GM18909 (cell line): ENCODE measurements at regions not wholly inside any gene's neighbourhood (a gene's known extent, or its start where the extent isn't known, plus 50 kb on each side); places are given as distances from the start of the nearest gene placed in this dataset.

ENCODE experiments used
- ATAC-seq: cut with Tn5 transposase; IDR thresholded peaks from one replicate; pipeline ENCODE4 v1.9.1; 2021; ENCODE audit warnings: mild to moderate bottlenecking; ENCODE audit not compliant: unreplicated experiment, poor library complexity

DNA sequence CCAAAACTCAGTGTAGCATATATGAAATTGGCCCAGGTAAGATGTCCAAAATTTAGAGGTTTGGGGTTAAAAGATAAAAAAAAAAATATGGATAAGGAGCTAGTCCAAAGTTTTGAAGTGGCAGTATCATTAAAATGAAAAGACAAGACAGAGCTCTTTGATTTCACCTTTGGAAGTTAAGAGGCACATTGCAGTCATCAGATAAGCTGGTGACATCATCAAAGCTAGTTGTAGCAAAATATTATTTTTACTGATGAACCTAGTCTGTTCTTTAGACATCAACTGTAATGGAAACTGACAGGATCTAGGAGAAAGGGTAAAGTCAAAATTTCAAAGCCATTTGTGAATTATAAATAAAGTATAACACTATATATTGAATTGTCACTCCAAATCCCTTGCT lies 603.7 kb upstream of the CDH8 start:
- ATAC-seq = no peak

- peak; percentile 63 for ATAC-seq
Measured at GRCh38 chr16:62638964-62639870, 603.0 kb upstream of the CDH8 start.

DNA sequence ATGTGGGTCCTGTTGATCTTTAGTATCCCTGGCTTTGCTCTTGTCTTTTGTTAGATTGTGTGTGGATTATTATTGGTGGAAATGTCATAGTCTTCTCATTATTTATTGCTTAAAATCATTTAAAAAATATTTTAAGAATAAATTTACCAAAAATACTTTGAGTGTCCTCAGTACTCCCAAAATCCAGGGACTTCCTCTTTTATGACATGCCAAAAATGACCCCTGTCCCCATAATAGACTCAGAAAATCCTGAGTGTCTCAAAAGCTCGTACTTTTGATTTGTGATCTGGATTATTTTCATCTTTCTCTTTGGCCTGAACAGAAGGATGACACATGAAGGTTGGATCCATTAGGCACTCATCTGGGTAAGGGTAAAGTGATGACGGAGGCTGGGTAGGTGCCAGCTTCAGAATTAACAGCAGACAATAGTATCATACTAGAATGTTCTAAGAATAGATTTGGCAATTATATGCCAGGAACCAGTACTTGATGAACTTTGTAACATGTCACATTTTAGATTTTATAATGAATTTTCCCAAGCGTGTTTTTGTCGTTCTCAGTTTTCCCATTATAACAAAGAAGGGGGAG lies 602.2 kb upstream of the CDH8 start:
- ATAC-seq = no peak

- no peak for ATAC-seq
Measured at GRCh38 chr16:62625326-62625725, 589.1 kb upstream of the CDH8 start.

DNA sequence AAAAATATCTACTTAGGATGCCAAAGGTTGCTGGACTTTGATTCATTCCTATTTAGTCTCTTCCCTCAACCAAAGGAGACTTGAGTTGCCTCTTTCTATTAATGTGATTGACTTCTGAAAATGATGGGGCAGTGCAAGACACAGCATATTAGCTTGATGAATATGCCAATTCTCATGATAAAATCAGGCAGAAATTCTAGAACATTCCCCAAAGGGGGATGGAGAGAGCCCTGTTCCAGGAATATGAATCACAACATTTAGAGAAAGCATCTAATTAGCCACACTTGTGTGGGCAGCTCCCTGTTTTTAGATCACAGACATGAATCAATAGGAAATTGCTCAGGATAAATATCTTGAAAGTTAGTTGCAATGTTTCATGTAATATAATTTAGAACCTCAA lies 584.0 kb upstream of the CDH8 start:
- ATAC-seq = no peak

DNA sequence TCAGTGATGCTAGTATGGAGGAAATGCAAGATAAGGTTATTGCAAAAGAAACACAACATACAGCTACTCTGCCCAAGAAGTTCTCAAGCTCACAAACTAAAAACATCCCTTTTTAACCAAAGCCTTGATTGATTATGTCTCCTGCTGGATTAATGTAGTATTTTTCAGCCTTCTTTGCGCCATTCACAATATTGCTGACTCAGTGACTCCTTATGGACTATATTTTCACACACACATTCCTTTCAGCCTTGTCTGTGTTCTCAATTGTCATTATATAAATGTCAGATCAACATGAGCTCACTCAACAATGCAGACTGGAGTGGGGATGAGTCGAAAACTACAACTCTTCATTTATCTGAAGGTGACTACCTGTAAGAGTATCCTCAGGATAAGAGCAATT lies 579.3 kb upstream of the CDH8 start:
- ATAC-seq = no peak

DNA sequence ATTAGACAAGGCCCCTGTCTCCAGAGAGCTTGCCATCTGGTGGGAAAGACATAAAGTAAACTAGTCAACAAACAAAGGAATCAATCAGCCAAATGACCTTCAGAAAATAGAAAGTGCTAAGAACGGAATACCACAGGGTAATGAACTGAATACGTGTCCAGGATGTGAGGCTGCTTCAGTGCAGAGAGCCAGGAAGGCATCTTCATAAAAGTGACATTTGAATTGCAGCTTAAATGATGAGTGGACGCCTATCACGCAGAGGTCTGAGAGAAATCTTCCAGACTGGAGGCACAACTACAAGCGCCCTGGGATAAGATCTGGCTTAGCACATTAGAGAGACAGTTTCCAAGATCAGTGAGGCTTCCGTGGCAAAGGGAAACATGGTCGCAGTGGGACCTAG lies 574.1 kb upstream of the CDH8 start:
- no peak for ATAC-seq

DNA sequence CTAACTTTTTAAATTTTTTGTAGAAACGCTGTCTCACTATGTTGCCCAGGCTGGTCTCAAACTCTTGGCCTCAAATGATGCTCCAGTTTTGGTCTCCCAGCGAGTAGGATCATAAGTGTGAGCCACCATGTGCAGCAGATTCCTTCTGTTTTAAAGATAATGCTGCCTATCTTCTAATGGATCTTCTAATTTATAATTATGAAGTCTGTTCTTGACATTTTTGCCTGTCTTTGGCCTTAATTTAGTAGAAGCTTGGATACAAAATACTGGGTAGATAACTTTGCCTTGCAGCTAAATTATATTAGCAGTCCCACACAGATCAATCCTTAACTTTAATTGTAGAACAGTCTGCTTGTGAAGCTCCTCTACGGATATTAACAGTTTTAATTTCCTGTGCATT lies 566.6 kb upstream of the CDH8 start:
- ATAC-seq = no peak

DNA sequence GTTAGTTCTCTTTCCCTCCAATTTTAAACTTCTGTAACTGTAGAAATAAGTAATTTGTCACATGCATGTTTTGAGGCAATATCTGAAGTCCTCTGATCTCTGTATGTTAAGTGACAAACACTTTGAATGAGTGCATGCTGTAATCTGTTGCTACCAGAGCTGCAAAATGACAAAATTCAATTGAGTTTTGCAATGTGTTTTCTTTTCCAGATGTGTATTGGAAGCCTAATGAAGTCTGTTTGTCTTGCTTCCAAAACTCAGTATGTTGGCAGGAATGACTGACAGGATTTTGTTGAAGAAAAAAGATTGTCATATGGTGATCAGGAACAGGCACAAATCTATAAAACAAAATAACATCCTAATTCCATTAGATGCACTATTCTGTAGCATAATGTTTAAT lies 561.6 kb upstream of the CDH8 start:
- no peak for ATAC-seq

- ATAC-seq = no peak
Measured at GRCh38 chr16:62596584-62596983, 560.3 kb upstream of the CDH8 start.

GRCh38 chr16:62596125-62596524 lies 559.9 kb upstream of the CDH8 start:
- no peak for ATAC-seq

GRCh38 chr16:62586128-62586862 lies 550.1 kb upstream of the CDH8 start:
- ATAC-seq = no peak

- ATAC-seq = no peak
Measured at GRCh38 chr16:62585041-62585545, 548.9 kb upstream of the CDH8 start.

DNA sequence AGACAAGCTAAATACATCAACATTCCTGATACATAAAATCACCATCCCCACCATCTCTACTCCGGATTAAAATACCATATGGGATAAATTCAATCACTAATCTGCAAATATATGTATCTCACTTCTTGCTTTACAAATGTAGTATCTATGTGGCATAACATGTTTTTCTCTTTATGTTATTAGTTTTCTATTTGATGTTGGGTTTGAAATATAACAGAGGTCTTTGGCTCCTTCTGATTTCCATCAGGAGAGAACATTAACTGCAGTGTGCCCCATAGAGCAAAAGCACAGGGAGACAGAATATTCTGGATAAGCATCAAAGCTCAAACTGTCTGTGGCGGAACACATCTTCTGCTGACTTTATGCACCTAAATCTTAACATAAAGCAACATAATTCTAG lies 547.2 kb upstream of the CDH8 start:
- no peak for ATAC-seq

- ATAC-seq = no peak
Measured at GRCh38 chr16:62573466-62573865, 537.2 kb upstream of the CDH8 start.

DNA sequence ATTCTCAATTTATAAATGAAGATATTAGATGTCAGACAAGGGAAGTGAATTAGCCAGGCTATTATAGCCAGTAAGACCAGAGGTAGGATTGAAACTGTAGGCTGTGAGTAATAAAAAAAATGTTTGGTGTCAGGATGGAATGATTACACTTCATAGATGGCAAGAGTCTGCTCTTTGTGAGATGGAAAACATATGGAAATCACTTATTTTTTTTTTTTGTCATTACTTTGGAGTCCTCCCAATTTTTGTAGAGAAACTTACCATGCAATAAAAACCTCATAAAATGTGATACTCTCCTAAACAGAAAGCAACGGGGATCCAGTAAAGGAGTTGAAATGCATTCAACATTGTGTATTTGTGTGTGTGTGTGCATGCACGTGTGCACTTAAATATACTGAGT lies 532.7 kb upstream of the CDH8 start:
- ATAC-seq = no peak

- no peak for ATAC-seq
Measured at GRCh38 chr16:62565706-62566105, 529.5 kb upstream of the CDH8 start.

DNA sequence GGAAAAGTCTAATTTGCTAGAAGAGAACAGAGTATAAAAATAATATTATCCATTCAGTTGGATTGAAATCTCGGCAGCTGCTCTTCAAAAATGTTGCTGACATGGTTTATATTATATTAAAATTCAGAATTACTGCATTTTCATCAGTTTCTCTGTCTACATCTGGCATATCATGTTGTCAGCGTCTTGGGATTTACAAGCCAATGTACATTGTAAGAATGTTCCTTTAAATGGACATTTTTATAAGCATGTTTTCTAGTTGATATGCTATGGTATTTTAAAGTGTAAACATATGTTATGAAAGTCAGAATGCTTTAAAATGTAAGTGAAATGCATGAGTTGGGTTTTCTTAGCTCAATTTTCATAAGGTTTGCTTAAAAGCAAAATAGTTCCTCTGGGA lies 528.1 kb upstream of the CDH8 start:
- ATAC-seq = no peak

DNA sequence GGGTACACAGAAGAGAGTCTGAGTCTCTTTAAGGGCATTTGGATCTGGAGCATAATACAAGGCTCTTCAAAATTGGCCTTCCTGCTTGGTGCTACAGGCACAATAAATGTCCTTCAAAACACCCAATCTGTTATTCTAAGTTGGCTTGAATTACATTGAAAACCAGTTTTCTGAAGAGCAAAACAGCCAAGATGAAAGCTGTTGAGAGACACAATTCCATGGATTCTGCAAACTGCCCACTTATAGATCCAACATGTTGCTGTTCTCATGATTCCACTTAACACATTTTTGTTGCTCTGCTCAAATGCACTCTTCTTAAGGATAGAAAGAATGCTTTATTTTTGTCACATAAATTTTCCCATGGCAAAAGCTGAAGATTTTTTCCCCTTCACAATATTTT lies 525.9 kb upstream of the CDH8 start:
- no peak for ATAC-seq

GRCh38 chr16:62549875-62550274 lies 513.6 kb upstream of the CDH8 start:
- no peak for ATAC-seq

DNA sequence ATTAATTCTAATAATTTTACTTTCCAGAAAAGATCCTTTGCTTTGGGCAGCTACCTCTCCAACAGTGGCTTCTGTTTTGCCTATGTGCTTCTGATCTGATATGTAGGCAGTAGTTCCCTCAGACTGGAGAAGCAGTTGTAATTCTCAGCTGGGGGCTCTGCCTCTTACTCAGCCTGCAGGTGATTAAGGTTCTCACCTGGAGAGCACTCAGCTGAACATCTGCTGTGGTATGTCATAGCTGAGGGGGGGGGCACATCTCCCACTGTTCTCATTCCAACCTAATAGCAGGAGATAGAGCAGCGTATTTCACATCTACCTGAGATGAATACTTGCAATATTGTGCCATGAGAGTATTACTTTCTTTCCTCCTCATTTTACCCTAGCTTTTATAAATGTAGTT lies 511.9 kb upstream of the CDH8 start:
- ATAC-seq = no peak
